ENCODE measurements at regions not wholly inside any gene's neighbourhood (a gene's known extent, or its start where the extent isn't known, plus 50 kb on each side); places are given as distances from the start of the nearest gene placed in this dataset.

GRCh38 chr4:127071443-127071842 is 561.3 kb upstream of the INTU start (continued):
- no peak for TF ChIP-seq NFYB (IDR thresholded peaks at IDR 0.05; ENCODE audit: insufficient read depth, low read depth, low read length)
- no peak for TF ChIP-seq ZNF274 (IDR thresholded peaks at IDR 0.05; ENCODE audit: insufficient read depth, insufficient read length)

GRCh38 chr4:127080141-127080540 is 552.6 kb upstream of the INTU start:
- in situ Hi-C loops (cut with MboI) = no loop called here
- TF ChIP-seq JUNB (IDR thresholded peaks at IDR 0.05) (no peak), HCFC1 (IDR thresholded peaks at IDR 0.05; ENCODE audit: low read length) (no peak), CBFB (IDR thresholded peaks at IDR 0.05; ENCODE audit: low read depth) (no peak), SP1 (IDR thresholded peaks at IDR 0.05; ENCODE audit: low read depth, low read length) (no peak), ZBED1 (IDR thresholded peaks at IDR 0.05; ENCODE audit: borderline replicate concordance) (no peak), MTA3 (IDR thresholded peaks at IDR 0.05; ENCODE audit: borderline replicate concordance, low read length) (no peak), E4F1 (IDR thresholded peaks at IDR 0.05; ENCODE audit: borderline replicate concordance, partially characterized antibody) (no peak), SRF (IDR thresholded peaks at IDR 0.05; ENCODE audit: low read depth in 2 of 2, low read length in 2 of 2) (no peak)
- Histone ChIP-seq H3K36me3 (ENCODE audit: control insufficient read depth in 2 of 2, insufficient read depth in 2 of 2, low read length in 1 of 2) (no peaks in the 10 kb centered on the region), H4K20me1 (ENCODE audit: control insufficient read depth, insufficient read depth) (no peaks in the 10 kb centered on the region), H3K79me2 (ENCODE audit: control insufficient read depth, insufficient read depth, low read length) (no peaks in the 10 kb centered on the region), H3K4me1 (ENCODE audit: control insufficient read depth, insufficient read depth, low read length) (no peaks in the 10 kb centered on the region), H3K4me3 (no peak overlapping the region), H3K27ac (ENCODE audit: control insufficient read depth, insufficient read depth) (no peak overlapping the region), H3K27me3 (replicated peaks in 1 of 2; ENCODE audit: control insufficient read depth in 2 of 2, insufficient read depth in 2 of 2, low read length in 1 of 2) (no peaks in the 10 kb centered on the region), H2AFZ (ENCODE audit: control insufficient read depth, low read depth, low read length) (no peak overlapping the region), H3K9me3 (replicated peaks; ENCODE audit: control insufficient read depth, insufficient read depth, low read length) (no peaks in the 10 kb centered on the region), H3K9ac (ENCODE audit: control insufficient read depth, insufficient read depth, low read length) (no peak overlapping the region), H3K4me2 (ENCODE audit: control insufficient read depth, insufficient read depth) (no peak overlapping the region)
- intact Hi-C loops (cut with micrococcal nuclease; ENCODE audit: unreplicated experiment) = no loop called here
- DNase-seq (ENCODE audit: low read depth, low spot score) (no peak), ATAC-seq (no peak), FAIRE-seq (no peak)
- POLR2A ChIA-PET = no interaction called here
- CTCF ChIA-PET = no interaction called here
- BruUV-seq (replicated peaks) = no TSS peak
- RAD21 ChIA-PET (ENCODE audit: unreplicated experiment) = no interaction called here
- SMC1A ChIA-PET (ENCODE audit: uncharacterized antibody, unreplicated experiment) = no interaction called here
- 37% methylated on average over 5 of the region's 5 CpGs for WGBS (ENCODE audit: insufficient coverage, insufficient replicate concordance, low lambda C conversion rate, missing lambda C conversion rate)
